ENCODE measurements at regions not wholly inside any gene's neighbourhood (a gene's known extent, or its start where the extent isn't known, plus 50 kb on each side); places are given as distances from the start of the nearest gene placed in this dataset.

- no peaks in the 10 kb centered on the region for H3K4me1 ChIP-seq (ENCODE audit: control insufficient read depth in 1 of 2, insufficient read depth in 2 of 2, low read length in 2 of 2)
- no peaks in the 10 kb centered on the region for H3K36me3 Mint-ChIP-seq
- no peaks in the 10 kb centered on the region for H4K20me1 ChIP-seq (ENCODE audit: insufficient read depth, low read length)
- H3K27ac Mint-ChIP-seq = no peak overlapping the region
- H2AFZ ChIP-seq (ENCODE audit: insufficient read depth, low read depth, low read length, poor library complexity, severe bottlenecking) = no peak overlapping the region
- WGBS (ENCODE audit: insufficient coverage) = 87% methylated on average over 25 of the region's 25 CpGs
- no peaks in the 10 kb centered on the region for H3K79me2 ChIP-seq (ENCODE audit: insufficient read depth, low read length)
- no peak for DNase-seq
- TF ChIP-seq CTCF (IDR thresholded peaks at IDR 0.05) = no peak
- intact Hi-C loops (cut with micrococcal nuclease) = no loop called here
- H3K27me3 Mint-ChIP-seq (ENCODE audit: low read depth in 3 of 3) = peaks cover 4 to 11% (median 5%) of the 10 kb centered on the region in 3 donors
- H3K4me1 Mint-ChIP-seq = no peaks in the 10 kb centered on the region
- H3K9ac ChIP-seq (ENCODE audit: insufficient read depth, low read length, poor library complexity, severe bottlenecking) = no peak overlapping the region
- no peaks in the 10 kb centered on the region for H3K27me3 ChIP-seq (ENCODE audit: control insufficient read depth in 2 of 2, insufficient read depth in 2 of 2, low read length in 2 of 2)
- H3K36me3 ChIP-seq (replicated peaks in 1 of 2; ENCODE audit: control insufficient read depth in 1 of 2, insufficient read depth in 2 of 2, low read length in 2 of 2) = no peaks in the 10 kb centered on the region
- H3K4me2 ChIP-seq (replicated peaks; ENCODE audit: extremely low read depth, low read length, poor library complexity, severe bottlenecking) = no peak overlapping the region
- no peak overlapping the region for H3K27ac ChIP-seq (ENCODE audit: low read depth in 1 of 2, low read length in 2 of 2)
- H3K4me3 Mint-ChIP-seq = no peak overlapping the region
- no peaks in the 10 kb centered on the region for H3K9me3 Mint-ChIP-seq
- no peak overlapping the region for H3K4me3 ChIP-seq (replicated peaks in 1 of 3; ENCODE audit: low read depth in 2 of 3, low read length in 3 of 3)
- H3K9me3 ChIP-seq (replicated peaks in 1 of 2; ENCODE audit: control insufficient read depth in 1 of 2, insufficient read depth in 1 of 2, low read length in 2 of 2) = no peaks in the 10 kb centered on the region
Observed at GRCh38 chr2:240322991-240323390, 112.5 kb upstream of the GPC1 start.

- WGBS (ENCODE audit: insufficient coverage) = 89% methylated on average over 27 of the region's 28 CpGs
Observed at GRCh38 chr2:240323601-240324291, 111.7 kb upstream of the GPC1 start.

More at GRCh38 chr2:240323601-240324291, 111.7 kb upstream of the GPC1 start:
- peaks cover 0 to 1% (median 0%) of the 10 kb centered on the region in 7 donors for H3K9me3 Mint-ChIP-seq
- Histone ChIP-seq H3K4me2 (replicated peaks; ENCODE audit: extremely low read depth, low read length, poor library complexity, severe bottlenecking) (no peak overlapping the region), H3K27ac (ENCODE audit: low read depth in 1 of 2, low read length in 2 of 2) (no peak overlapping the region), H3K27me3 (ENCODE audit: control insufficient read depth in 2 of 2, insufficient read depth in 2 of 2, low read length in 2 of 2) (no peaks in the 10 kb centered on the region), H3K36me3 (replicated peaks in 1 of 2; ENCODE audit: control insufficient read depth in 1 of 2, insufficient read depth in 2 of 2, low read length in 2 of 2) (no peaks in the 10 kb centered on the region), H3K9ac (ENCODE audit: insufficient read depth, low read length, poor library complexity, severe bottlenecking) (no peak overlapping the region), H3K9me3 (replicated peaks in 1 of 2; ENCODE audit: control insufficient read depth in 1 of 2, insufficient read depth in 1 of 2, low read length in 2 of 2) (no peaks in the 10 kb centered on the region), H3K4me1 (ENCODE audit: control insufficient read depth in 1 of 2, insufficient read depth in 2 of 2, low read length in 2 of 2) (no peaks in the 10 kb centered on the region), H4K20me1 (ENCODE audit: insufficient read depth, low read length) (no peaks in the 10 kb centered on the region), H2AFZ (ENCODE audit: insufficient read depth, low read depth, low read length, poor library complexity, severe bottlenecking) (no peak overlapping the region), H3K4me3 (replicated peaks in 1 of 3; ENCODE audit: low read depth in 2 of 3, low read length in 3 of 3) (no peak overlapping the region), H3K79me2 (ENCODE audit: insufficient read depth, low read length) (no peaks in the 10 kb centered on the region)
- intact Hi-C loops (cut with micrococcal nuclease) = no loop called here
- H3K4me3 Mint-ChIP-seq = no peak overlapping the region
- H3K36me3 Mint-ChIP-seq = no peaks in the 10 kb centered on the region
- H3K27me3 Mint-ChIP-seq (ENCODE audit: low read depth in 3 of 3) = peaks cover 4 to 8% (median 5%) of the 10 kb centered on the region in 3 donors
- H3K27ac Mint-ChIP-seq = no peak overlapping the region
- no peak for TF ChIP-seq CTCF (IDR thresholded peaks at IDR 0.05)
- H3K4me1 Mint-ChIP-seq = no peaks in the 10 kb centered on the region
- no peak for DNase-seq

Measured in CD14-positive monocyte (primary cell).